ENCODE measurements at regions not wholly inside any gene's neighbourhood (a gene's known extent, or its start where the extent isn't known, plus 50 kb on each side); places are given as distances from the start of the nearest gene placed in this dataset.

- no peak for DNase-seq
- Mint-ChIP-seq H3K36me3 (no peaks in the 10 kb centered on the region), H3K27me3 (no peaks in the 10 kb centered on the region), H3K27ac (no peak overlapping the region), H3K9me3 (no peaks in the 10 kb centered on the region), H3K4me1 (no peaks in the 10 kb centered on the region), H3K4me3 (no peak overlapping the region)
- CTCF ChIA-PET: no interaction called here
These were observed 89.3 kb downstream of the RIN2 start for GRCh38 chr20:19847383-19847782.

GRCh38 chr20:19849341-19850197 is 91.5 kb downstream of the RIN2 start:
- no peak for DNase-seq
- Mint-ChIP-seq H3K36me3 (no peaks in the 10 kb centered on the region), H3K27me3 (no peaks in the 10 kb centered on the region), H3K27ac (no peak overlapping the region), H3K9me3 (no peaks in the 10 kb centered on the region), H3K4me1 (no peaks in the 10 kb centered on the region), H3K4me3 (no peak overlapping the region)
- CTCF ChIA-PET: no interaction called here

GRCh38 chr20:19850198-19850533 is 92.1 kb downstream of the RIN2 start:
- H3K4me3 Mint-ChIP-seq: no peak overlapping the region
- H3K27me3 Mint-ChIP-seq: no peaks in the 10 kb centered on the region
- no peaks in the 10 kb centered on the region for H3K4me1 Mint-ChIP-seq
- no peak for DNase-seq
- H3K27ac Mint-ChIP-seq: no peak overlapping the region
- no peaks in the 10 kb centered on the region for H3K9me3 Mint-ChIP-seq
- no peaks in the 10 kb centered on the region for H3K36me3 Mint-ChIP-seq
- CTCF ChIA-PET: no interaction called here

GRCh38 chr20:19851861-19852260 is 93.8 kb downstream of the RIN2 start:
- CTCF ChIA-PET: no interaction called here
- no peaks in the 10 kb centered on the region for H3K4me1 Mint-ChIP-seq
- H3K9me3 Mint-ChIP-seq: no peaks in the 10 kb centered on the region
- DNase-seq: no peak
- H3K36me3 Mint-ChIP-seq: no peaks in the 10 kb centered on the region
- H3K27ac Mint-ChIP-seq: no peak overlapping the region
- H3K4me3 Mint-ChIP-seq: no peak overlapping the region
- no peaks in the 10 kb centered on the region for H3K27me3 Mint-ChIP-seq

GRCh38 chr20:19855416-19855815 is 97.4 kb downstream of the RIN2 start:
- Mint-ChIP-seq H3K36me3 (no peaks in the 10 kb centered on the region), H3K9me3 (no peaks in the 10 kb centered on the region), H3K27ac (no peak overlapping the region), H3K27me3 (no peaks in the 10 kb centered on the region), H3K4me3 (no peak overlapping the region), H3K4me1 (no peaks in the 10 kb centered on the region)
- CTCF ChIA-PET: no interaction called here
- DNase-seq: no peak

- peaks cover 5% of the 10 kb centered on the region for H3K9me3 Mint-ChIP-seq
- no peak overlapping the region for H3K4me3 Mint-ChIP-seq
- H3K27me3 Mint-ChIP-seq: no peaks in the 10 kb centered on the region
- no peak for DNase-seq
- H3K4me1 Mint-ChIP-seq: no peaks in the 10 kb centered on the region
- CTCF ChIA-PET: no interaction called here
- H3K36me3 Mint-ChIP-seq: no peaks in the 10 kb centered on the region
- no peak overlapping the region for H3K27ac Mint-ChIP-seq
These were observed 100.7 kb downstream of the RIN2 start for GRCh38 chr20:19858466-19859371.

- CTCF ChIA-PET: interaction anchor here (0.7 kb wide), 1 partner anchor 1228 kb away, joined by 4 read pairs; no protein-coding TSS in a partner anchor
- no peak overlapping the region for H3K27ac Mint-ChIP-seq
- H3K36me3 Mint-ChIP-seq: no peaks in the 10 kb centered on the region
- no peak for DNase-seq
- H3K4me3 Mint-ChIP-seq: no peak overlapping the region
- no peaks in the 10 kb centered on the region for H3K4me1 Mint-ChIP-seq
- H3K9me3 Mint-ChIP-seq: peaks cover 5% of the 10 kb centered on the region
- H3K27me3 Mint-ChIP-seq: no peaks in the 10 kb centered on the region
These were observed 101.4 kb downstream of the RIN2 start for GRCh38 chr20:19859444-19859843.

GRCh38 chr20:19860737-19861136 is 102.7 kb downstream of the RIN2 start:
- Mint-ChIP-seq H3K27ac (no peak overlapping the region), H3K27me3 (no peaks in the 10 kb centered on the region), H3K9me3 (peaks cover 5% of the 10 kb centered on the region), H3K4me3 (no peak overlapping the region), H3K4me1 (no peaks in the 10 kb centered on the region), H3K36me3 (no peaks in the 10 kb centered on the region)
- DNase-seq: no peak
- CTCF ChIA-PET: no interaction called here

- no peak for DNase-seq
- no peak overlapping the region for H3K4me3 Mint-ChIP-seq
- peaks cover 5% of the 10 kb centered on the region for H3K9me3 Mint-ChIP-seq
- no peaks in the 10 kb centered on the region for H3K4me1 Mint-ChIP-seq
- no peaks in the 10 kb centered on the region for H3K27me3 Mint-ChIP-seq
- H3K27ac Mint-ChIP-seq: no peak overlapping the region
- CTCF ChIA-PET: no interaction called here
- H3K36me3 Mint-ChIP-seq: no peaks in the 10 kb centered on the region
These were observed 103.2 kb downstream of the RIN2 start for GRCh38 chr20:19861147-19861759.

- H3K4me3 Mint-ChIP-seq: no peak overlapping the region
- no peaks in the 10 kb centered on the region for H3K36me3 Mint-ChIP-seq
- peaks cover 5% of the 10 kb centered on the region for H3K9me3 Mint-ChIP-seq
- no peaks in the 10 kb centered on the region for H3K27me3 Mint-ChIP-seq
- H3K27ac Mint-ChIP-seq: no peak overlapping the region
- CTCF ChIA-PET: no interaction called here
- H3K4me1 Mint-ChIP-seq: no peaks in the 10 kb centered on the region
- no peak for DNase-seq
These were observed 106.1 kb downstream of the RIN2 start for GRCh38 chr20:19864130-19864529.

GRCh38 chr20:19866070-19866469 is 108.0 kb downstream of the RIN2 start:
- CTCF ChIA-PET: interaction anchor here (0.6 kb wide), 1 partner anchor 126 kb away, joined by 3 read pairs; no protein-coding TSS in a partner anchor
- Mint-ChIP-seq H3K27me3 (no peaks in the 10 kb centered on the region), H3K4me3 (no peak overlapping the region), H3K27ac (no peak overlapping the region), H3K4me1 (no peaks in the 10 kb centered on the region), H3K9me3 (peaks cover 5% of the 10 kb centered on the region), H3K36me3 (no peaks in the 10 kb centered on the region)
- DNase-seq: no peak

GRCh38 chr20:19867074-19867473 is 109.0 kb downstream of the RIN2 start:
- H3K27ac Mint-ChIP-seq: no peak overlapping the region
- no peaks in the 10 kb centered on the region for H3K9me3 Mint-ChIP-seq
- H3K4me3 Mint-ChIP-seq: no peak overlapping the region
- H3K27me3 Mint-ChIP-seq: no peaks in the 10 kb centered on the region
- no peak for DNase-seq
- no peaks in the 10 kb centered on the region for H3K36me3 Mint-ChIP-seq
- CTCF ChIA-PET: no interaction called here
- H3K4me1 Mint-ChIP-seq: no peaks in the 10 kb centered on the region

GRCh38 chr20:19867940-19868371 is 109.9 kb downstream of the RIN2 start:
- H3K27ac Mint-ChIP-seq: no peak overlapping the region
- H3K36me3 Mint-ChIP-seq: no peaks in the 10 kb centered on the region
- no peak for DNase-seq
- no peaks in the 10 kb centered on the region for H3K4me1 Mint-ChIP-seq
- H3K4me3 Mint-ChIP-seq: no peak overlapping the region
- no peaks in the 10 kb centered on the region for H3K9me3 Mint-ChIP-seq
- CTCF ChIA-PET: no interaction called here
- no peaks in the 10 kb centered on the region for H3K27me3 Mint-ChIP-seq

GRCh38 chr20:19868441-19868840 is 110.4 kb downstream of the RIN2 start:
- CTCF ChIA-PET: no interaction called here
- Mint-ChIP-seq H3K27ac (no peak overlapping the region), H3K9me3 (no peaks in the 10 kb centered on the region), H3K4me1 (no peaks in the 10 kb centered on the region), H3K4me3 (no peak overlapping the region), H3K27me3 (no peaks in the 10 kb centered on the region), H3K36me3 (no peaks in the 10 kb centered on the region)
- no peak for DNase-seq

Measured in activated naive CD4-positive, alpha-beta T cell treated with anti-CD3 and anti-CD28 coated beads, Interleukin-2, amount 10 ng/mL, durations not matched to agents 7 days and 5 days (primary cell).